H9 (cell line): ENCODE measurements at regions not wholly inside any gene's neighbourhood (a gene's known extent, or its start where the extent isn't known, plus 50 kb on each side); places are given as distances from the start of the nearest gene placed in this dataset.

ENCODE experiments used
- DNase-seq: peaks from one replicate; pipeline ENCODE4 v3.0.0-alpha.2; 2017
- H2AFZ ChIP-seq: one replicate; pipeline ENCODE4 v1.6.1; 2013; ENCODE audit warnings: mild to moderate bottlenecking, low read length, control low read depth, moderate library complexity
- H2AK5ac ChIP-seq: 2 replicates; pipeline ENCODE4 v1.6.1; 2013; ENCODE audit warnings: low read length, control low read depth, mixed read lengths; ENCODE audit not compliant: insufficient read length
- H2BK120ac ChIP-seq: one replicate; pipeline ENCODE4 v1.6.1; 2013; ENCODE audit warnings: low read depth, mild to moderate bottlenecking, low read length, control low read depth, inconsistent platforms; ENCODE audit not compliant: poor library complexity, severe bottlenecking
- H2BK12ac ChIP-seq: 2 replicates; pipeline ENCODE4 v1.6.1; 2013; ENCODE audit warnings: low read length, control low read depth, mixed read lengths, low read depth; ENCODE audit not compliant: insufficient read length
- H2BK15ac ChIP-seq: 2 replicates; pipeline ENCODE4 v1.6.1; 2013; ENCODE audit warnings: low read depth, low read length, control low read depth
- H2BK20ac ChIP-seq: one replicate; pipeline ENCODE4 v1.6.1; 2013; ENCODE audit warnings: low read depth, mild to moderate bottlenecking, low read length, control low read depth, inconsistent platforms; ENCODE audit not compliant: poor library complexity, severe bottlenecking
- H2BK5ac ChIP-seq: 2 replicates; pipeline ENCODE4 v1.6.1; 2013; ENCODE audit warnings: low read length, control low read depth, mixed read lengths; ENCODE audit not compliant: insufficient read length
- H3K14ac ChIP-seq: 2 replicates; pipeline ENCODE4 v1.6.1; 2013; ENCODE audit warnings: low read length, control low read depth; ENCODE audit not compliant: insufficient read depth
- H3K18ac ChIP-seq: 2 replicates; pipeline ENCODE4 v1.6.1; 2013; ENCODE audit warnings: low read depth, mild to moderate bottlenecking, mixed read lengths, low read length, control low read depth; ENCODE audit not compliant: insufficient read length
- H3K23ac ChIP-seq: 2 replicates; pipeline ENCODE4 v1.6.1; 2013; ENCODE audit warnings: low read length, control low read depth, mixed read lengths, low read depth; ENCODE audit not compliant: insufficient read length
- H3K23me2 ChIP-seq: 2 replicates; pipeline ENCODE4 v1.6.1; 2013; ENCODE audit warnings: low read depth, mild to moderate bottlenecking, mixed read lengths, low read length, control low read depth; ENCODE audit not compliant: insufficient read length, poor library complexity, severe bottlenecking
- H3K27ac ChIP-seq: 2 replicates; pipeline ENCODE4 v1.5.1; 2013; ENCODE audit warnings: low read length, control low read depth, mixed read lengths, low read depth; ENCODE audit not compliant: insufficient read length
- H3K27me3 ChIP-seq: 2 replicates; pipeline ENCODE4 v1.6.1; 2013; ENCODE audit warnings: low read length, control low read depth, inconsistent platforms; ENCODE audit not compliant: insufficient read depth
- H3K4ac ChIP-seq: 2 replicates; pipeline ENCODE4 v1.6.1; 2013; ENCODE audit warnings: low read depth, mild to moderate bottlenecking, control low read depth, inconsistent platforms, low read length, moderate library complexity
- H3K4me1 ChIP-seq: 2 replicates; pipeline ENCODE4 v1.6.1; 2013; ENCODE audit warnings: low read length, control low read depth, inconsistent platforms; ENCODE audit not compliant: insufficient read depth
- H3K4me2 ChIP-seq: 2 replicates; pipeline ENCODE4 v1.6.1; 2013; ENCODE audit warnings: low read length, control low read depth, mixed read lengths; ENCODE audit not compliant: insufficient read length, insufficient read depth
- H3K56ac ChIP-seq: 2 replicates; pipeline ENCODE4 v1.6.1; 2013; ENCODE audit warnings: low read depth, mild to moderate bottlenecking, mixed read lengths, low read length, control low read depth; ENCODE audit not compliant: insufficient read length
- H3K79me1 ChIP-seq: 2 replicates; pipeline ENCODE4 v1.6.1; 2013; ENCODE audit warnings: low read depth, mild to moderate bottlenecking, moderate library complexity, low read length, control low read depth, inconsistent platforms; ENCODE audit not compliant: insufficient read depth, poor library complexity, severe bottlenecking
- H3K79me2 ChIP-seq: 2 replicates; pipeline ENCODE4 v1.6.1; 2013; ENCODE audit warnings: low read length, control low read depth, inconsistent platforms; ENCODE audit not compliant: insufficient read depth
- H3K9ac ChIP-seq: 2 replicates; pipeline ENCODE4 v1.6.1; 2013; ENCODE audit warnings: low read length, control low read depth, mixed read lengths; ENCODE audit not compliant: insufficient read length; ENCODE audit errors: extremely low read depth
- H3K9me3 ChIP-seq: one replicate; pipeline ENCODE4 v1.6.1; 2013; ENCODE audit warnings: low read depth, low read length, inconsistent platforms; ENCODE audit not compliant: control insufficient read depth
- H3T11ph ChIP-seq: one replicate; pipeline ENCODE4 v1.6.1; 2013; ENCODE audit warnings: mild to moderate bottlenecking, low read length, control low read depth, inconsistent platforms
- H4K20me1 ChIP-seq: one replicate; pipeline ENCODE4 v1.6.1; 2013; ENCODE audit not compliant: control insufficient read depth, insufficient read length, insufficient read depth
- H4K5ac ChIP-seq: 2 replicates; pipeline ENCODE4 v1.6.1; 2013; ENCODE audit warnings: low read depth, mild to moderate bottlenecking, mixed read lengths, low read length, control low read depth; ENCODE audit not compliant: insufficient read length
- H4K8ac ChIP-seq: replicated peaks from 2 replicates; pipeline ENCODE4 v1.6.1; 2013; ENCODE audit warnings: low read length, control low read depth, mixed read lengths, low read depth; ENCODE audit not compliant: insufficient read length
- H4K91ac ChIP-seq: 2 replicates; pipeline ENCODE4 v1.6.1; 2013; ENCODE audit warnings: low read depth, mild to moderate bottlenecking, moderate library complexity, mixed read lengths, low read length, control low read depth; ENCODE audit not compliant: insufficient read length
- H3K27ac Mint-ChIP-seq, 3 experiments: 2 replicates in 2 of 3; 3 replicates in 1 of 3; pipeline ENCODE4 v1.8.0; 2020 to 2021; ENCODE audit warnings: mixed read lengths in 3 of 3, mild to moderate bottlenecking in 1 of 3, moderate library complexity in 1 of 3
- H3K27me3 Mint-ChIP-seq: 2 replicates; pipeline ENCODE4 v1.8.0; 2021; ENCODE audit warnings: low read depth, mild to moderate bottlenecking, moderate library complexity, mixed read lengths
- H3K36me3 Mint-ChIP-seq, 3 experiments: 2 replicates in 2 of 3; 3 replicates in 1 of 3; pipeline ENCODE4 v1.8.0; 2020 to 2021; ENCODE audit warnings: low read depth in 3 of 3, mixed read lengths in 3 of 3; ENCODE audit not compliant: insufficient read depth in 1 of 3
- H3K4me1 Mint-ChIP-seq, 2 experiments: 2 replicates each; pipeline ENCODE4 v1.8.0; 2020; ENCODE audit warnings: mixed read lengths in 2 of 2
- H3K4me3 Mint-ChIP-seq, 2 experiments: 2 replicates in 1 of 2; 3 replicates in 1 of 2; pipeline ENCODE4 v1.8.0; 2020 to 2021; ENCODE audit warnings: mild to moderate bottlenecking in 2 of 2, mixed read lengths in 2 of 2, moderate library complexity in 1 of 2
- H3K9me3 Mint-ChIP-seq, 2 experiments: 2 replicates in 1 of 2; 3 replicates in 1 of 2; pipeline ENCODE4 v1.8.0; 2020; ENCODE audit warnings: mild to moderate bottlenecking in 2 of 2, mixed read lengths in 2 of 2, moderate library complexity in 1 of 2
- CTCF ChIP-seq: fragments of 200-600 bp; sonication (generic); conservative IDR thresholded peaks from 3 replicates; pipeline ENCODE4 v1.8.0; 2021; ENCODE audit warnings: antibody characterized with exemption, mild to moderate bottlenecking
- WGBS: extraction: QIAGEN DNeasy Blood & Tissue Kit; methylation state at CpG from one replicate; pipeline ENCODE4 v1.1.7; 2013; ENCODE audit warnings: missing lambda C conversion rate, low lambda C conversion rate, mixed read lengths; ENCODE audit not compliant: insufficient read length; ENCODE audit errors: extremely low coverage; 5-methylcytosine and 5-hydroxymethylcytosine counted together

DNA sequence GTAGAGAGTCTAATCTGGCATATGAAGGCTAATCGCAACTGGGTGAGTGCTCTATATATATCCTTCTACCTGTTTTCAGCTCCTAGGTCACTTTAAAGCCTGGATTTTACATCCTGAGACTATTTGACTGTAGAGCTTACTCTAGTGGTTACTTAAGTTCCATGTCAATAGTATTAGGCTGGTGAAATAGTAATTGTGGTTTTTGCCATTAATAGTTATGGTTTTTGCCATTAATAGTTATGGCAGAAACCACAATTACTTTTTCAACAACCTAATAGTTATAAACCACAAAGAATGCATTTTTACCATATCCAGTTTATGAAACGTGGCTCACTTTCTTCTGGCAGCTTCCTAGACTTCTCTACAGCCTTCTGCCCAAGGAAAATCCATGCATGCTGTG lies 263.1 kb upstream of the KIAA1217 start:
- no peak overlapping the region for H3K4ac ChIP-seq
- H3K14ac ChIP-seq, result no peak overlapping the region
- no peak overlapping the region for H3K18ac ChIP-seq
- H2BK15ac ChIP-seq, result no peak overlapping the region
- H3K23ac ChIP-seq, result no peak overlapping the region
- no peak overlapping the region for H2AK5ac ChIP-seq
- H2BK12ac ChIP-seq, result no peak overlapping the region
- no peak overlapping the region for H3K4me3 Mint-ChIP-seq
- no peaks in the 10 kb centered on the region for H3K9me3 Mint-ChIP-seq
- no peak for DNase-seq
- WGBS, result no CpG with 5 or more reads among the region's 2 CpGs
- H3K9ac ChIP-seq, result no peak overlapping the region
- TF ChIP-seq CTCF, result no peak
- no peak overlapping the region for H2BK20ac ChIP-seq
- H3K79me2 ChIP-seq, result no peaks in the 10 kb centered on the region
- H3K27ac Mint-ChIP-seq, result no peak overlapping the region
- H3K27me3 ChIP-seq, result no peaks in the 10 kb centered on the region
- H4K8ac ChIP-seq, result no peak overlapping the region
- H3T11ph ChIP-seq, result no peak overlapping the region
- H3K27ac ChIP-seq, result no peak overlapping the region
- no peak overlapping the region for H2BK120ac ChIP-seq
- no peak overlapping the region for H2BK5ac ChIP-seq
- no peaks in the 10 kb centered on the region for H4K20me1 ChIP-seq
- H3K56ac ChIP-seq, result no peak overlapping the region
- no peaks in the 10 kb centered on the region for H3K4me1 Mint-ChIP-seq
- no peaks in the 10 kb centered on the region for H3K9me3 ChIP-seq
- H4K91ac ChIP-seq, result no peak overlapping the region
- no peaks in the 10 kb centered on the region for H3K4me1 ChIP-seq
- H4K5ac ChIP-seq, result no peak overlapping the region
- H3K4me2 ChIP-seq, result no peak overlapping the region
- no peak overlapping the region for H2AFZ ChIP-seq
- no peaks in the 10 kb centered on the region for H3K79me1 ChIP-seq
- no peaks in the 10 kb centered on the region for H3K27me3 Mint-ChIP-seq
- no peaks in the 10 kb centered on the region for H3K23me2 ChIP-seq
- H3K36me3 Mint-ChIP-seq, result no peaks in the 10 kb centered on the region
